NT2/D1 (cell line): ENCODE measurements at regions not wholly inside any gene's neighbourhood (a gene's known extent, or its start where the extent isn't known, plus 50 kb on each side); places are given as distances from the start of the nearest gene placed in this dataset.

Experiments used
- DNase-seq: peaks from one replicate; pipeline ENCODE4 v3.0.0-alpha.2; 2011; ENCODE audit warnings: low read depth, low spot score
- H3K27me3 ChIP-seq: 2 replicates; pipeline ENCODE4 v1.6.0; 2011; ENCODE audit warnings: mild to moderate bottlenecking; ENCODE audit not compliant: insufficient read length, insufficient read depth
- H3K36me3 ChIP-seq: 2 replicates; pipeline ENCODE4 v1.6.1; 2011; ENCODE audit warnings: mild to moderate bottlenecking, low read length, mixed read lengths; ENCODE audit not compliant: insufficient read depth, insufficient read length
- H3K4me1 ChIP-seq: 2 replicates; pipeline ENCODE4 v1.5.1; 2011; ENCODE audit not compliant: insufficient read depth, insufficient read length
- H3K4me3 ChIP-seq: 2 replicates; pipeline ENCODE4 v1.5.1; 2011; ENCODE audit warnings: low read depth; ENCODE audit not compliant: insufficient read length
- H3K9ac ChIP-seq: 2 replicates; pipeline ENCODE4 v1.6.0; 2011; ENCODE audit warnings: low read depth; ENCODE audit not compliant: insufficient read length
- H3K9me3 ChIP-seq: 2 replicates; pipeline ENCODE4 v1.5.1; 2011; ENCODE audit warnings: mild to moderate bottlenecking, low read length; ENCODE audit not compliant: insufficient read depth
- SUZ12 ChIP-seq: IDR thresholded peaks from 2 replicates; pipeline ENCODE4 v1.6.1; 2011; ENCODE audit not compliant: insufficient read length, insufficient read depth; ENCODE audit errors: extremely low read depth
- YY1 ChIP-seq: IDR thresholded peaks from 2 replicates; pipeline ENCODE4 v1.6.1; 2011; ENCODE audit not compliant: insufficient read length, insufficient read depth
- ZNF274 ChIP-seq: IDR thresholded peaks from 2 replicates; pipeline ENCODE4 v1.6.1; 2011; ENCODE audit warnings: mild to moderate bottlenecking, low read depth, low read length

GRCh38 chr6:165971202-165971601 lies 196.4 kb downstream of the TBXT start:
- Histone ChIP-seq H3K4me3 (no peak overlapping the region), H3K36me3 (no peaks in the 10 kb centered on the region)

GRCh38 chr6:165970001-165970400 lies 197.7 kb downstream of the TBXT start:
- Histone ChIP-seq H3K4me3 (no peak overlapping the region), H3K9me3 (no peaks in the 10 kb centered on the region), H3K36me3 (no peaks in the 10 kb centered on the region), H3K4me1 (no peaks in the 10 kb centered on the region), H3K9ac (no peak overlapping the region), H3K27me3 (no peaks in the 10 kb centered on the region)
- TF ChIP-seq SUZ12 (no peak), YY1 (no peak), ZNF274 (no peak)
- no peak for DNase-seq

More at GRCh38 chr6:165971202-165971601, 196.4 kb downstream of the TBXT start:
- Histone ChIP-seq H3K9me3 (no peaks in the 10 kb centered on the region), H3K4me1 (no peaks in the 10 kb centered on the region), H3K9ac (no peak overlapping the region), H3K27me3 (no peaks in the 10 kb centered on the region)
- TF ChIP-seq ZNF274 (no peak), SUZ12 (no peak), YY1 (no peak)
- no peak for DNase-seq

GRCh38 chr6:165969184-165969583 lies 198.5 kb downstream of the TBXT start:
- DNase-seq, result no peak
- TF ChIP-seq ZNF274 (no peak), YY1 (no peak), SUZ12 (no peak)
- Histone ChIP-seq H3K27me3 (no peaks in the 10 kb centered on the region), H3K9me3 (no peaks in the 10 kb centered on the region), H3K4me3 (no peak overlapping the region), H3K4me1 (no peaks in the 10 kb centered on the region), H3K9ac (no peak overlapping the region), H3K36me3 (no peaks in the 10 kb centered on the region)

- H3K36me3 ChIP-seq, result no peaks in the 10 kb centered on the region
- H3K4me3 ChIP-seq, result no peak overlapping the region
- DNase-seq, result no peak
- no peak overlapping the region for H3K9ac ChIP-seq
- no peaks in the 10 kb centered on the region for H3K27me3 ChIP-seq
- TF ChIP-seq YY1, result no peak
- TF ChIP-seq ZNF274, result no peak
- no peak for TF ChIP-seq SUZ12
- H3K4me1 ChIP-seq, result no peaks in the 10 kb centered on the region
- no peaks in the 10 kb centered on the region for H3K9me3 ChIP-seq
Measured at GRCh38 chr6:165968408-165968807, 199.2 kb downstream of the TBXT start.

GRCh38 chr6:165967810-165968407 lies 199.7 kb downstream of the TBXT start:
- no peak for TF ChIP-seq ZNF274
- no peak for TF ChIP-seq SUZ12
- TF ChIP-seq YY1, result no peak
- Histone ChIP-seq H3K4me3 (no peak overlapping the region), H3K4me1 (no peaks in the 10 kb centered on the region), H3K27me3 (no peaks in the 10 kb centered on the region), H3K9me3 (no peaks in the 10 kb centered on the region), H3K36me3 (no peaks in the 10 kb centered on the region), H3K9ac (no peak overlapping the region)
- no peak for DNase-seq

GRCh38 chr6:165963750-165964149 lies 203.9 kb downstream of the TBXT start:
- Histone ChIP-seq H3K9me3 (no peaks in the 10 kb centered on the region; the same call in 1 of the 2 replicates), H3K27me3 (no peaks in the 10 kb centered on the region), H3K4me1 (no peaks in the 10 kb centered on the region), H3K36me3 (no peaks in the 10 kb centered on the region), H3K4me3 (no peak overlapping the region), H3K9ac (no peak overlapping the region)
- TF ChIP-seq SUZ12, result no peak
- TF ChIP-seq YY1, result no peak
- TF ChIP-seq ZNF274, result no peak
- DNase-seq, result no peak

- TF ChIP-seq SUZ12 (no peak), YY1 (no peak), ZNF274 (no peak)
- no peak overlapping the region for H3K9ac ChIP-seq
- H3K4me3 ChIP-seq, result no peak overlapping the region
- no peaks in the 10 kb centered on the region for H3K4me1 ChIP-seq
- DNase-seq, result no peak
- no peaks in the 10 kb centered on the region for H3K36me3 ChIP-seq
- H3K27me3 ChIP-seq, result no peaks in the 10 kb centered on the region
- H3K9me3 ChIP-seq, result no peaks in the 10 kb centered on the region; the same call in 1 of the 2 replicates
Measured at GRCh38 chr6:165962366-165962765, 205.3 kb downstream of the TBXT start.

- Histone ChIP-seq H3K36me3 (no peaks in the 10 kb centered on the region), H3K4me3 (no peak overlapping the region), H3K9me3 (no peaks in the 10 kb centered on the region; the same call in 1 of the 2 replicates), H3K9ac (no peak overlapping the region), H3K27me3 (no peaks in the 10 kb centered on the region), H3K4me1 (no peaks in the 10 kb centered on the region)
- no peak for TF ChIP-seq SUZ12
- no peak for TF ChIP-seq YY1
- DNase-seq, result no peak
Measured at GRCh38 chr6:165961233-165961632, 206.4 kb downstream of the TBXT start.
